ENCODE measurements at regions not wholly inside any gene's neighbourhood (a gene's known extent, or its start where the extent isn't known, plus 50 kb on each side); places are given as distances from the start of the nearest gene placed in this dataset.
"Not testable (repeated sequence)": the region's sequence is repeated elsewhere in the genome, so short reads cannot be mapped to it uniquely, and the experiment has no call there.

- DNase-seq (ENCODE audit: insufficient read length, low spot score), result peak; percentile 77
- peak; percentile 30 for FAIRE-seq
- TF ChIP-seq POLR2A (IDR thresholded peaks at IDR 0.05; ENCODE audit: low read depth, low read length), result no peak
Observed at GRCh38 chr7:24378871-24379616, 95.1 kb downstream of the NPY start.

- FAIRE-seq (no peak), DNase-seq (ENCODE audit: insufficient read length, low spot score) (peak; percentile 29)
- no peak for TF ChIP-seq POLR2A (IDR thresholded peaks at IDR 0.05; ENCODE audit: low read depth, low read length)
Observed at GRCh38 chr7:24381894-24382505, 98.0 kb downstream of the NPY start.

- TF ChIP-seq POLR2A (IDR thresholded peaks at IDR 0.05; ENCODE audit: low read depth, low read length), result no peak
- no peak for DNase-seq (ENCODE audit: insufficient read length, low spot score)
- no peak for FAIRE-seq
Observed at GRCh38 chr7:24383055-24383454, 99.1 kb downstream of the NPY start.

GRCh38 chr7:24384362-24385030, 100.5 kb downstream of the NPY start:
- no peak for FAIRE-seq
- TF ChIP-seq POLR2A (IDR thresholded peaks at IDR 0.05; ENCODE audit: low read depth, low read length), result no peak
- DNase-seq (ENCODE audit: insufficient read length, low spot score), result no peak

- no peak for FAIRE-seq
- TF ChIP-seq POLR2A (IDR thresholded peaks at IDR 0.05; ENCODE audit: low read depth, low read length), result no peak
- no peak for DNase-seq (ENCODE audit: insufficient read length, low spot score)
Observed at GRCh38 chr7:24388212-24388611, 104.2 kb downstream of the NPY start.

GRCh38 chr7:24390376-24391157, 106.6 kb downstream of the NPY start:
- TF ChIP-seq POLR2A (IDR thresholded peaks at IDR 0.05; ENCODE audit: low read depth, low read length), result no peak
- FAIRE-seq, result no peak
- DNase-seq (ENCODE audit: insufficient read length, low spot score), result no peak

GRCh38 chr7:24392774-24393173, 108.8 kb downstream of the NPY start:
- no peak for FAIRE-seq
- TF ChIP-seq POLR2A (IDR thresholded peaks at IDR 0.05; ENCODE audit: low read depth, low read length), result no peak
- DNase-seq (ENCODE audit: insufficient read length, low spot score), result no peak

GRCh38 chr7:24395512-24395911, 111.5 kb downstream of the NPY start:
- no peak for FAIRE-seq
- no peak for TF ChIP-seq POLR2A (IDR thresholded peaks at IDR 0.05; ENCODE audit: low read depth, low read length)
- DNase-seq (ENCODE audit: insufficient read length, low spot score), result no peak

- DNase-seq (ENCODE audit: insufficient read length, low spot score); FAIRE-seq: not testable (repeated sequence)
Observed at GRCh38 chr7:24396387-24396786, 112.4 kb downstream of the NPY start.

- no peak for TF ChIP-seq POLR2A (IDR thresholded peaks at IDR 0.05; ENCODE audit: low read depth, low read length)
- FAIRE-seq (peak; percentile 64), DNase-seq (ENCODE audit: insufficient read length, low spot score) (no peak)
Observed at GRCh38 chr7:24401628-24402593, 117.9 kb downstream of the NPY start.

GRCh38 chr7:24402655-24403054, 118.7 kb downstream of the NPY start:
- FAIRE-seq, result no peak
- no peak for DNase-seq (ENCODE audit: insufficient read length, low spot score)
- no peak for TF ChIP-seq POLR2A (IDR thresholded peaks at IDR 0.05; ENCODE audit: low read depth, low read length)

- DNase-seq (ENCODE audit: insufficient read length, low spot score), result no peak
- FAIRE-seq, result no peak
- TF ChIP-seq POLR2A (IDR thresholded peaks at IDR 0.05; ENCODE audit: low read depth, low read length), result no peak
Observed at GRCh38 chr7:24403557-24403956, 119.6 kb downstream of the NPY start.

GRCh38 chr7:24404315-24404714, 120.3 kb downstream of the NPY start:
- no peak for FAIRE-seq
- no peak for TF ChIP-seq POLR2A (IDR thresholded peaks at IDR 0.05; ENCODE audit: low read depth, low read length)
- no peak for DNase-seq (ENCODE audit: insufficient read length, low spot score)

Measured in H54 (cell line).